ENCODE measurements at regions not wholly inside any gene's neighbourhood (a gene's known extent, or its start where the extent isn't known, plus 50 kb on each side); places are given as distances from the start of the nearest gene placed in this dataset.
"Not testable (repeated sequence)": the region's sequence is repeated elsewhere in the genome, so short reads cannot be mapped to it uniquely, and the experiment has no call there.

GRCh38 chr18:1150344-1150743 lies 245.7 kb downstream of the ADCYAP1 start:
- DNase-seq = no peak

- not testable (repeated sequence) for DNase-seq
Measured at GRCh38 chr18:1152958-1153357, 248.3 kb downstream of the ADCYAP1 start.

- no peak for DNase-seq
Measured at GRCh38 chr18:1173593-1173992, 268.9 kb downstream of the ADCYAP1 start.

- no peak for DNase-seq
Measured at GRCh38 chr18:1177232-1177631, 272.6 kb downstream of the ADCYAP1 start.

- no peak for DNase-seq
Measured at GRCh38 chr18:1191341-1191740, 286.7 kb downstream of the ADCYAP1 start.

GRCh38 chr18:1213126-1213525 lies 308.5 kb downstream of the ADCYAP1 start:
- no peak for DNase-seq

- DNase-seq = no peak
Measured at GRCh38 chr18:1222880-1223279, 318.2 kb downstream of the ADCYAP1 start.

GRCh38 chr18:1227025-1227424 lies 322.4 kb downstream of the ADCYAP1 start:
- no peak for DNase-seq

- no peak for DNase-seq
Measured at GRCh38 chr18:1229634-1230033, 325.0 kb downstream of the ADCYAP1 start.

GRCh38 chr18:1232867-1233266 lies 328.2 kb downstream of the ADCYAP1 start:
- DNase-seq = no peak

- no peak for DNase-seq
Measured at GRCh38 chr18:1240701-1241100, 336.0 kb downstream of the ADCYAP1 start.

GRCh38 chr18:1244397-1245122 lies 339.9 kb downstream of the ADCYAP1 start:
- DNase-seq = no peak

GRCh38 chr18:1246827-1247226 lies 342.2 kb downstream of the ADCYAP1 start:
- no peak for DNase-seq

- DNase-seq = no peak
Measured at GRCh38 chr18:1252534-1252933, 347.9 kb downstream of the ADCYAP1 start.

GRCh38 chr18:1252936-1253335 lies 348.3 kb downstream of the ADCYAP1 start:
- DNase-seq = no peak

- DNase-seq = no peak
Measured at GRCh38 chr18:1253827-1254226, 349.2 kb downstream of the ADCYAP1 start.

- DNase-seq = no peak
Measured at GRCh38 chr18:1261054-1261453, 356.4 kb downstream of the ADCYAP1 start.

GRCh38 chr18:1267021-1267420 lies 362.4 kb downstream of the ADCYAP1 start:
- DNase-seq = no peak

- DNase-seq = no peak
Measured at GRCh38 chr18:1270081-1270480, 365.4 kb downstream of the ADCYAP1 start.

- no peak for DNase-seq
Measured at GRCh38 chr18:1273469-1273868, 368.8 kb downstream of the ADCYAP1 start.

- DNase-seq = no peak
Measured at GRCh38 chr18:1292167-1292566, 387.5 kb downstream of the ADCYAP1 start.

GRCh38 chr18:1294229-1294628 lies 389.6 kb downstream of the ADCYAP1 start:
- no peak for DNase-seq

- DNase-seq = no peak
Measured at GRCh38 chr18:1296237-1296636, 391.6 kb downstream of the ADCYAP1 start.

GRCh38 chr18:1302861-1303260 lies 398.2 kb downstream of the ADCYAP1 start:
- no peak for DNase-seq

- DNase-seq = no peak
Measured at GRCh38 chr18:1304392-1304992, 399.8 kb downstream of the ADCYAP1 start.

Data from activated effector memory CD4-positive, alpha-beta T cell treated with anti-CD3 and anti-CD28 coated beads, Interleukin-2, amount 50 U/mL, for 16 hours (primary cell).